ENCODE measurements at regions not wholly inside any gene's neighbourhood (a gene's known extent, or its start where the extent isn't known, plus 50 kb on each side); places are given as distances from the start of the nearest gene placed in this dataset.

GRCh38 chr20:20780127-20780824, 67.8 kb upstream of the RALGAPA2 start:
- ATAC-seq = no peak
- in situ Hi-C loops (cut with MboI) = no loop called here
- H4K20me1 ChIP-seq (replicated peaks; ENCODE audit: control insufficient read depth, insufficient read depth, low read length) = no peaks in the 10 kb centered on the region
- H3K9ac ChIP-seq (ENCODE audit: insufficient read depth in 1 of 2, low read depth in 2 of 2, low read length in 2 of 2) = no peak overlapping the region
- no peak for FAIRE-seq
- no peaks in the 10 kb centered on the region for H3K9me3 ChIP-seq (replicated peaks; ENCODE audit: control insufficient read depth, insufficient read depth, low read depth, low read length)
- H2AFZ ChIP-seq (ENCODE audit: low read depth, low read length) = no peak overlapping the region
- H3K4me3 ChIP-seq = no peak overlapping the region
- no peak for DNase-seq (ENCODE audit: extremely low read depth in 1 of 4, low spot score in 3 of 4)
- no peaks in the 10 kb centered on the region for H3K36me3 ChIP-seq (ENCODE audit: control insufficient read depth, insufficient read depth, low read length)
- intact Hi-C loops (cut with micrococcal nuclease) = no loop called here
- H3K4me2 ChIP-seq (ENCODE audit: insufficient read depth, low read length) = no peak overlapping the region
- H3K27ac ChIP-seq (ENCODE audit: extremely low read depth, low read depth, low read length) = no peak overlapping the region
- CTCF ChIA-PET (ENCODE audit: low intra/inter-chr PET ratio) = interaction anchor here (0.5 to 0.6 kb wide), 2 partner anchors 62 to 208 kb away, joined by 3 read pairs; no protein-coding TSS in a partner anchor
- BruUV-seq (replicated peaks) = no TSS peak
- peaks cover 0 to 8% of the 10 kb centered on the region in 2 experiments; a peak in 2 of 5 replicates for H3K27me3 ChIP-seq (ENCODE audit: control insufficient read depth in 2 of 2, insufficient read depth in 2 of 2, low read length in 2 of 2)
- no peak for TF ChIP-seq E2F3 (CRISPR knock-in tag; IDR thresholded peaks at IDR 0.05)
- peak; percentile 43; the same call in 1 of the 2 replicates for TF ChIP-seq SPI1 (IDR thresholded peaks at IDR 0.05; ENCODE audit: borderline replicate concordance, low read depth, low read length)
- TF ChIP-seq HMG20B (CRISPR knock-in tag; IDR thresholded peaks at IDR 0.05) = no peak
- TF ChIP-seq CEBPG (CRISPR knock-in tag; IDR thresholded peaks at IDR 0.05) = 0 out of 2 replicates have a peak, but pooled peaks have one; percentile 17
- TF ChIP-seq CEBPG (tag; conservative IDR thresholded peaks at IDR 0.05 in 1 of 2, IDR thresholded peaks at IDR 0.05 in 1 of 2) = peak; percentile 65 to 85
- TF ChIP-seq ZHX1 (conservative IDR thresholded peaks at IDR 0.05; ENCODE audit: low read length) = no peak
- peak; percentile 96 for TF ChIP-seq CEBPB (tag; IDR thresholded peaks at IDR 0.05)
- TF ChIP-seq MECOM (CRISPR knock-in tag; IDR thresholded peaks at IDR 0.05) = no peak
- TF ChIP-seq MEIS2 (IDR thresholded peaks at IDR 0.05; ENCODE audit: partially characterized antibody) = peak; percentile 7
- TF ChIP-seq ARHGAP35 (IDR thresholded peaks at IDR 0.05; ENCODE audit: partially characterized antibody) = no peak
- no peaks in the 10 kb centered on the region for H3K4me1 ChIP-seq (replicated peaks in 1 of 2; ENCODE audit: control insufficient read depth in 2 of 2, insufficient read depth in 2 of 2, low read length in 2 of 2)
- POLR2A ChIA-PET = no interaction called here
- H3K79me2 ChIP-seq (ENCODE audit: control insufficient read depth, insufficient read depth, low read length) = no peaks in the 10 kb centered on the region
- H3K9me1 ChIP-seq (ENCODE audit: control insufficient read depth, insufficient read depth, low read length) = no peaks in the 10 kb centered on the region
- WGBS (ENCODE audit: insufficient coverage, low coverage, missing lambda C conversion rate) = 0% methylated on average over 7 of the region's 7 CpGs

All from K562 (cell line).